Liver (tissue), 8 donors: ENCODE measurements at regions not wholly inside any gene's neighbourhood (a gene's known extent, or its start where the extent isn't known, plus 50 kb on each side); places are given as distances from the start of the nearest gene placed in this dataset.

ENCODE experiments used
- DNase-seq: peaks from one replicate; pipeline ENCODE4 v3.0.0-alpha.2; 2017; ENCODE audit warnings: low spot score
- H3K27ac ChIP-seq, 2 donors: one replicate each; pipeline ENCODE4 v1.7.0; 2013; ENCODE audit warnings: inconsistent platforms in 2 of 2, low read length in 2 of 2, control low read depth in 1 of 2, low read depth in 1 of 2, mild to moderate bottlenecking in 1 of 2
- H3K27me3 ChIP-seq, 4 donors: one replicate each; pipeline versions ENCODE4 v1.6.1 to v1.7.0; 2013; ENCODE audit warnings: low read length in 3 of 4, inconsistent platforms in 1 of 4, mild to moderate bottlenecking in 1 of 4, moderate library complexity in 1 of 4; ENCODE audit not compliant: control insufficient read depth in 4 of 4, insufficient read depth in 4 of 4
- H3K36me3 ChIP-seq, 4 donors: one replicate each; pipeline versions ENCODE4 v1.6.1 to v1.7.0; 2013; ENCODE audit warnings: low read length in 3 of 4, mild to moderate bottlenecking in 3 of 4, low read depth in 1 of 4, moderate library complexity in 1 of 4; ENCODE audit not compliant: control insufficient read depth in 4 of 4, insufficient read depth in 3 of 4
- H3K4me1 ChIP-seq, 4 donors: one replicate each; pipeline versions ENCODE4 v1.6.1 to v1.7.0; 2013; ENCODE audit warnings: low read length in 3 of 4, mild to moderate bottlenecking in 3 of 4, moderate library complexity in 1 of 4; ENCODE audit not compliant: control insufficient read depth in 4 of 4, insufficient read depth in 4 of 4
- H3K4me3 ChIP-seq, 3 donors: one replicate each; pipeline versions ENCODE4 v1.6.1 to v1.7.0; 2013; ENCODE audit warnings: low read length in 3 of 3, control low read depth in 1 of 3, low read depth in 1 of 3, mild to moderate bottlenecking in 1 of 3
- H3K9ac ChIP-seq, 2 donors: one replicate each; pipeline ENCODE4 v1.7.0; 2013; ENCODE audit warnings: low read length in 2 of 2, mild to moderate bottlenecking in 2 of 2, moderate library complexity in 2 of 2, control low read depth in 1 of 2, low read depth in 1 of 2
- H3K9me3 ChIP-seq, 4 donors: one replicate each; pipeline versions ENCODE4 v1.6.1 to v1.7.0; 2013; ENCODE audit warnings: low read length in 3 of 4; ENCODE audit not compliant: control insufficient read depth in 4 of 4
- ATF3 ChIP-seq: IDR thresholded peaks from 2 replicates; pipeline ENCODE4 v1.6.1; 2016; ENCODE audit warnings: antibody characterized with exemption
- CTCF ChIP-seq: fragments of 150-350 bp; IDR thresholded peaks from 2 replicates; pipeline ENCODE4 v1.5.1; 2017; ENCODE audit warnings: improper control_type of control experiment, low read depth, low read length; ENCODE audit not compliant: missing input control
- EGR1 ChIP-seq, 2 donors: IDR thresholded peaks; 2 replicates each; pipeline ENCODE4 v1.6.1; 2016 to 2018; ENCODE audit warnings: antibody characterized with exemption in 2 of 2, low read depth in 2 of 2
- FOXA1 ChIP-seq: IDR thresholded peaks from 2 replicates; pipeline ENCODE4 v1.6.1; 2016; ENCODE audit warnings: antibody characterized with exemption
- FOXA2 ChIP-seq: IDR thresholded peaks from 2 replicates; pipeline ENCODE4 v1.6.1; 2016; ENCODE audit warnings: antibody characterized with exemption
- GABPA ChIP-seq, 2 donors: IDR thresholded peaks in 1 of 2; conservative IDR thresholded peaks in 1 of 2; 2 replicates each; pipeline ENCODE4 v1.6.1; 2016; ENCODE audit warnings: antibody characterized with exemption in 2 of 2, mild to moderate bottlenecking in 1 of 2, moderate library complexity in 1 of 2
- HNF4A ChIP-seq, 2 donors: conservative IDR thresholded peaks; 2 replicates each; pipeline ENCODE4 v1.6.1; 2016; ENCODE audit warnings: antibody characterized with exemption in 2 of 2, mild to moderate bottlenecking in 2 of 2
- HNF4G ChIP-seq: IDR thresholded peaks from 2 replicates; pipeline ENCODE4 v1.6.1; 2016; ENCODE audit warnings: antibody characterized with exemption
- JUND ChIP-seq, 2 donors: IDR thresholded peaks; 2 replicates each; pipeline ENCODE4 v1.6.1; 2016; ENCODE audit warnings: antibody characterized with exemption in 2 of 2
- MAX ChIP-seq: IDR thresholded peaks from 2 replicates; pipeline ENCODE4 v1.6.1; 2016; ENCODE audit warnings: antibody characterized with exemption
- NR2F2 ChIP-seq: IDR thresholded peaks from 2 replicates; pipeline ENCODE4 v1.6.1; 2016; ENCODE audit warnings: antibody characterized with exemption
- RAD21 ChIP-seq, 2 donors: IDR thresholded peaks; 2 replicates each; pipeline ENCODE4 v1.6.1; 2016; ENCODE audit warnings: antibody characterized with exemption in 2 of 2, mild to moderate bottlenecking in 2 of 2
- REST ChIP-seq: IDR thresholded peaks from 2 replicates; pipeline ENCODE4 v1.6.1; 2016; ENCODE audit warnings: antibody characterized with exemption, mild to moderate bottlenecking
- RXRA ChIP-seq, 2 donors: IDR thresholded peaks; 2 replicates each; pipeline ENCODE4 v1.6.1; 2017 to 2018; ENCODE audit warnings: antibody characterized with exemption in 2 of 2, mild to moderate bottlenecking in 1 of 2
- SP1 ChIP-seq: IDR thresholded peaks from 2 replicates; pipeline ENCODE4 v1.6.1; 2018; ENCODE audit warnings: antibody characterized with exemption, mild to moderate bottlenecking
- TAF1 ChIP-seq: conservative IDR thresholded peaks from 2 replicates; pipeline ENCODE4 v1.6.1; 2016; ENCODE audit warnings: antibody characterized with exemption, mild to moderate bottlenecking
- ZBTB33 ChIP-seq: IDR thresholded peaks from 2 replicates; pipeline ENCODE4 v1.6.1; 2016; ENCODE audit warnings: antibody characterized with exemption
- WGBS: extraction: QIAGEN DNeasy Blood & Tissue Kit; methylation state at CpG from one replicate; pipeline ENCODE4 v1.1.7; 2013; 5-methylcytosine and 5-hydroxymethylcytosine counted together
- donor health status: healthy.
- donor health status: healthy.
- donor health status: healthy.
- donor health status: healthy.
- donor health status: healthy.

- Histone ChIP-seq H3K9ac (no peak overlapping the region), H3K36me3 (no peaks in the 10 kb centered on the region), H3K4me3 (no peak overlapping the region), H3K9me3 (no peaks in the 10 kb centered on the region), H3K4me1 (no peaks in the 10 kb centered on the region), H3K27me3 (peaks cover 0 to 2% (median under 1%) of the 10 kb centered on the region in 4 donors), H3K27ac (no peak overlapping the region)
- no peak for TF ChIP-seq FOXA1
- no peak for TF ChIP-seq FOXA2
- no peak for TF ChIP-seq CTCF
- no peak for TF ChIP-seq JUND (IDR thresholded peaks at IDR 0.05)
- TF ChIP-seq HNF4G, result no peak
- no peak for TF ChIP-seq RAD21 (IDR thresholded peaks at IDR 0.05)
- TF ChIP-seq REST, result no peak
- TF ChIP-seq ZBTB33, result no peak
- TF ChIP-seq EGR1 (IDR thresholded peaks at IDR 0.05; ENCODE audit: low read depth in 2 of 2), result no peak
- TF ChIP-seq HNF4A (conservative IDR thresholded peaks at IDR 0.05), result no peak
- no peak for TF ChIP-seq NR2F2
- no peak for TF ChIP-seq ATF3
- no peak for TF ChIP-seq RXRA (IDR thresholded peaks at IDR 0.05)
- TF ChIP-seq TAF1, result no peak
- TF ChIP-seq SP1, result no peak
- TF ChIP-seq GABPA (IDR thresholded peaks at IDR 0.05 in 1 of 2, conservative IDR thresholded peaks at IDR 0.05 in 1 of 2), result no peak
- TF ChIP-seq MAX, result no peak
- DNase-seq, result no peak
- 72% methylated on average over 8 of the region's 8 CpGs for WGBS
These were observed 80.6 kb upstream of the ZNF366 start for GRCh38 chr5:72587661-72588308.
